ENCODE measurements at regions not wholly inside any gene's neighbourhood (a gene's known extent, or its start where the extent isn't known, plus 50 kb on each side); places are given as distances from the start of the nearest gene placed in this dataset.

GRCh38 chr2:160943414-160943813, 216.8 kb upstream of the TANK start (continued):
- TF ChIP-seq PATZ1 (CRISPR knock-in tag; IDR thresholded peaks at IDR 0.05; ENCODE audit: borderline replicate concordance) = no peak

- peak; percentile 51 for ATAC-seq
- TF ChIP-seq CSRNP3 (CRISPR knock-in tag; IDR thresholded peaks at IDR 0.05) (no peak), ZFP3 (CRISPR knock-in tag; IDR thresholded peaks at IDR 0.05) (no peak), ISL1 (CRISPR knock-in tag; IDR thresholded peaks at IDR 0.05) (no peak), ARNTL (CRISPR knock-in tag; IDR thresholded peaks at IDR 0.05; ENCODE audit: borderline replicate concordance, low read depth) (no peak), ZFP30 (CRISPR knock-in tag; IDR thresholded peaks at IDR 0.05) (no peak), BACH2 (CRISPR knock-in tag; IDR thresholded peaks at IDR 0.05; ENCODE audit: borderline replicate concordance) (no peak), ZNF70 (CRISPR knock-in tag; IDR thresholded peaks at IDR 0.05) (no peak), ESRRG (CRISPR knock-in tag; IDR thresholded peaks at IDR 0.05) (no peak), ZNF565 (CRISPR knock-in tag; conservative IDR thresholded peaks at IDR 0.05; ENCODE audit: low read depth) (no peak), TCF4 (CRISPR knock-in tag; IDR thresholded peaks at IDR 0.05; ENCODE audit: borderline replicate concordance) (no peak), CSDC2 (CRISPR knock-in tag; IDR thresholded peaks at IDR 0.05) (no peak), ZC3H10 (CRISPR knock-in tag; IDR thresholded peaks at IDR 0.05) (no peak), SNAI2 (CRISPR knock-in tag; IDR thresholded peaks at IDR 0.05) (no peak), ZNF8 (CRISPR knock-in tag; IDR thresholded peaks at IDR 0.05) (no peak), PATZ1 (CRISPR knock-in tag; IDR thresholded peaks at IDR 0.05; ENCODE audit: borderline replicate concordance) (no peak), GLIS3 (CRISPR knock-in tag; IDR thresholded peaks at IDR 0.05) (no peak)
Observed at GRCh38 chr2:160952464-160953254, 207.6 kb upstream of the TANK start.

GRCh38 chr2:160955578-160955977, 204.7 kb upstream of the TANK start:
- TF ChIP-seq ZFP3 (CRISPR knock-in tag; IDR thresholded peaks at IDR 0.05) (no peak), ISL1 (CRISPR knock-in tag; IDR thresholded peaks at IDR 0.05) (no peak), RARB (CRISPR knock-in tag; IDR thresholded peaks at IDR 0.05) (no peak), ZNF8 (CRISPR knock-in tag; IDR thresholded peaks at IDR 0.05) (no peak), OSR1 (CRISPR knock-in tag; IDR thresholded peaks at IDR 0.05) (no peak), GLIS3 (CRISPR knock-in tag; IDR thresholded peaks at IDR 0.05) (no peak), ESRRG (CRISPR knock-in tag; IDR thresholded peaks at IDR 0.05) (no peak), PPARA (CRISPR knock-in tag; IDR thresholded peaks at IDR 0.05; ENCODE audit: borderline replicate concordance) (no peak), ZC3H10 (CRISPR knock-in tag; IDR thresholded peaks at IDR 0.05) (no peak), PATZ1 (CRISPR knock-in tag; IDR thresholded peaks at IDR 0.05; ENCODE audit: borderline replicate concordance) (no peak), CSRNP3 (CRISPR knock-in tag; IDR thresholded peaks at IDR 0.05) (no peak), ARNTL (CRISPR knock-in tag; IDR thresholded peaks at IDR 0.05; ENCODE audit: borderline replicate concordance, low read depth) (no peak), BACH2 (CRISPR knock-in tag; IDR thresholded peaks at IDR 0.05; ENCODE audit: borderline replicate concordance) (no peak), SNAI2 (CRISPR knock-in tag; IDR thresholded peaks at IDR 0.05) (no peak)
- ATAC-seq = no peak

All from SK-N-SH treated with all-trans-retinoic acid at 6 μM for 48 hours (cell line).